GM19463 (cell line): ENCODE measurements at regions not wholly inside any gene's neighbourhood (a gene's known extent, or its start where the extent isn't known, plus 50 kb on each side); places are given as distances from the start of the nearest gene placed in this dataset.
"Not testable (repeated sequence)": the region's sequence is repeated elsewhere in the genome, so short reads cannot be mapped to it uniquely, and the experiment has no call there.

Source experiments
- ATAC-seq: cut with Tn5 transposase; IDR thresholded peaks from one replicate; pipeline ENCODE4 v1.9.1; 2021; ENCODE audit warnings: mild to moderate bottlenecking, moderate library complexity; ENCODE audit not compliant: unreplicated experiment

DNA sequence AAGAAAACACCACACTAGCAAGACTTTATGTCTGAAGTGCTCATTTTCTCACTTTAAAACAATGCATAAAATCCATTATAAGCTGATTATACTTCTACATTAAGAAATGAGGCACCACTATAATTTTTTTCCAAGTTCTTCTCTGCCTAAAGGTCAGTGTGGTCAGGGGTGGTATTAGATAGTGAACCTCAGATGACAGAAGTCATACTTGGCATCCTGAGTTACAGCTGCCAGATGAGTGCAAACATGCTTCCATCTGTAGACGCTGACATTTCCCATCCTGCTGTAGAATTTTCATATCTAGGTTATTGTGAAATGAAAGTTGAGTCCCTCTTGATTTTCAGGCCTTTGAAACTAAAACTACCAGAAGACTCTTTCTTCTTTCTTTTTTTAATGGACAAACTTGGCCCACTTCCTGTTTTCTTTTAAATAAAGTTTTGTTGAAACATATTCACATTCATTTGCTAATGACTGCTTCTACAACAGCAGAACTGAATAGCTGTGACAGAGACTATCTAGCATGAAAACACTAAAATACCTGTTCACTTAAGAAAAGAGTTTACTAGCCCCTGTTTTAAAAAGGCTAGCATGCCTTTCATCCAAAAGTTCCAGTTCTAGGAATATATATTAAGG lies 900.8 kb downstream of the XPNPEP1 start:
- no peak for ATAC-seq

DNA sequence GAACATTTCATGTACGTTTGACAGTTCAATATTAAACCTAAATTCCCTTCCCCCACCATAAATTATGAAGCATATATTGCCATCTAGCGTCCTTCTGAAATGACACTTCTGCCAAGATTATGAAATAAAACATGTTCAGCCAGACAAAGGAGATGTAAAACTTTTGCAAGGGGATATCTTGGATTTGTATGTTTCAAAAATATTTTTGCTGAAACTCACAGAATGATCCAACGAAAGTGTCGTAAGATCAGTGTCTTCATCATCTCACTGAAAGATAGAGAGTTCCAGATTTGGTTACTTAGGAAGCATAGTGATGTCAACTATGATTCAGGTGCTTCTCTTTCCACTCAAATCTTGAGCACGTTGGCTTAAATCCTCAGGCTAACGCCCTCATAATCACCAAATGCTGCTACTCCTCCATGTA lies 904.3 kb downstream of the XPNPEP1 start:
- no peak for ATAC-seq

DNA sequence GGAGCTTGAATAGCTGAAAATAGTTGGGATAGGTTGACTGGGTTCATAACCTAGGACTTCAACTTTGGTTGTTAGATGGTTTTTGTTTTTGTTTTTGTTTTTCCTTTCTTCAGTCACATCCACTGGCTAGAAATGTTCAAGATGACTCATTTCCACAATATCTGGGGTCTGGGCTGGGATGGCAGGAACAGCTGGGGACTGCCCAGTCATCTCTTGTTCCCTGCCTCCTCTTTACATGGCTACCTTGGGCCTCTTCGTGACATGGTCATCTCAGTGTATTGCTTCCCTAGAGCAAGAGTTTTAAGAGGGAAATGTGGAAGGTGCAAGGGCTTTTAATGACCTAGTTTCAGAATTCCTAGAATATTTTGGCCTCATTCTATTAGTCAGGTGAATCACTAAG lies 915.8 kb downstream of the XPNPEP1 start:
- no peak for ATAC-seq

DNA sequence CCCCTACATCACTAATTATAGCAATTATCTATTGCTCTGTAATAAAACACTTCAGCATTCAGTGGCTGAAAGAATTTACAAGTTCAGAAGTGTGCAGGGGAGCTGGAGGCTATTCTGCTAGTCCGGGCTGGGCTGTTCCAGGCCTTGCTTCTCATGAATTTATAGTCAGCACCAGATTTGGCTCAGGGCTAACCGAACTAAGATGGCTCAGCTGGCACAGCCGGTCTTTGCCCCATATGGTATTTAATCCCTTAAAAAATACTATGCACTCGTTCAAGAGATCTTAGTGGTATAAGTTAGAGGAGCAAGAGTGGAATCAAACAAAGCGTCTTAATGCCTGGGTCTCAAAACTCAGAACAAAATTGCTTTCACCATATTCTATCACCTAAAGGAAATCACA lies 932.9 kb downstream of the XPNPEP1 start:
- no peak for ATAC-seq

DNA sequence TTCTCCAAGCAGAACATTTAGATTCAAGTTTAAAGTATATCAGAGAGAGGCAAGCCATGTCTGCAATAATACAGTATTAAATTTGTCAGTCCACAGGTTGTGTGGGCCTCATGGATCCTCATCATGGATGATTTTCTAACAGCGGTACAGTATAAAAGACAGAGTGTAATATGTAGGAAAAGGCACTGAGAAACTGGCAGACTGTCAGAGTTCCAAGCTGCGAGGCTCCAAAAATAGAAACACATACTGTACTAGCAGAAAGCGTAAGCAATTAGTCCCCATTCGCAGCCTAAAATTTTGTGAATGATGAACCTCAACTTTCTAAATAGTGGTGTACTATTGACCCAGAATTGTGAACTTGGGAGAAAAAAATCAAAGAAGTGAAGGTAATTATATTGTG lies 933.3 kb downstream of the XPNPEP1 start:
- no peak for ATAC-seq

DNA sequence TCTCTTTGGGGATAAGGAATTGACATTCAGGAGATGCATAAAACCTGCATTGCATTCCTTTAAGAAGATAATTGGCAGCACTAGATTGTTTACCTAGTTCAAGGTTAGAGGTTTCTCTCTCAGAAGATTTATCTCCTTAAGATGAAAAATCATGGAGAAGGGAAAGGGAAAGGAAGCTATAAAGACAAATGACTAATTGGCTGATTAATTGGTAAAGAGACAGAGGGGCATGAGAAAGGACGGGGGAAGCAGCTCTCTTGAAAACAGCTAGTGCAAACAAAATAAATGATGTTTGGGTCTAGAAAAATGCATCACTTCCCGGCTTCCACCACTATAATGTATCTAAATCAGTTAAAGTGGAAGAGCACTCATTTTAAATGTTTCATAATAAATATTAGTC lies 941.2 kb downstream of the XPNPEP1 start:
- ATAC-seq, result no peak

DNA sequence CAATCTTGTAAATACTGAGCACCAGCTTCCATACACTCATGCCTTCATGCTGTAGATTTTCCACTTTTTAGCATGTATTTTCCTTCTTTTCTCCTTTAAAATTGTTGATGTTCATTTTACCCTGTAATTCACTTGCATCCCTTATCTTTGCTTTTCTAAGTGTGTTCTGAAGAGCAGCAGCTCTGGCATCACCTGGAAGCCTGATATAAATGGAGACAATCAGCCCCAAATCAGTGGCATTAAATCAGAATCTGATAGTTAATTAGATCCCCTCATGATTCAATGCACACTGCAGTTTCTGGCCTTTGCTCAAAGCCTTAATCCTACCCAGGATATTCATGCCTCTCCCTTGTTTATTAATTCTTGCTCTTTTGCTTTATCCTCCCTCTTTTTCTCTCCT lies 942.4 kb downstream of the XPNPEP1 start:
- ATAC-seq, result no peak

DNA sequence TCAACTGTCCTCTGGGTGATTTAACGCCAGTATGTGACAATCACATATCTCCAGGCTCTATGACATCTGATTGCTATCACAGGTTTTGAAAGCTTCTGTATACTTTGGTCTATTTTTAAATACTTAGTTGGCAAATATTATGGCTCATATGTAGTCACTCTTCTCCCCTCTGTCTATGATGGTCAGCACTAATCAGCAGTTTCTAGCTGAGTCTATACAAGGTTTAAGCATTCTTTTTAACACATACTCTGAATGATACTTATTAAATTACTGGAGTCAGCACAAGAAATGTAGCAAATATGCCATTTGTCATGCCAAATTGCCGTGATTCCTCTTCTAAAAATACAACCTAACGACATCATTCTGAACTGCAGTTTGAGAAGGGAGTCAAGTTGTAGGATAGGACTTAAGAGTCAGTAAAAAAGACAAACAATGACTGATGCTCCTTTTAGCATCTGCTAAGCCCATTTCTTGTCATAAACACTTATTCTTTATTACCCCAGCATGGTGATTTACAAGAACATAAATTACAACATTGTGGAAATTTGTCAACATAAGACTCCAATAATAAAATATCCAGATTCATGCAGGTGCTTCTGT lies 947.8 kb downstream of the XPNPEP1 start:
- ATAC-seq, result no peak

DNA sequence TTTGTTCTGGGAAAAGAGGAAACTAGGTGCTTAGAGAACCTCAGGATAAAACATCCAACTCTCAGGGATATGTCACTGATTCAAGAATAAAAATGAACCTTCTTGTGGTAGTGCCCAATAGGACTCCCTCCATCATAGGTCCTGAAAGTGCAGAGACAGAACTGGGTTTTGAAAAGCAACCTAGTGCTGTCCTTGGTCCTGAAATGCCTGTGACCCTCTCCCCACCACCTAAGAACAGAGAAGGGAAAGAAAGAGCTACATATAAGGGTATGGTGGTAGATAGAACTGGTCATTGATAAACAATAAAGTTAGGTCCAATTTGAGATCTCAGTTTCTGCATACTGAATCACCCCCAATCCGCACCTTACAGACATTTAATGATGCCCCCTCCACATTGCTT lies 953.3 kb downstream of the XPNPEP1 start:
- ATAC-seq, result no peak

DNA sequence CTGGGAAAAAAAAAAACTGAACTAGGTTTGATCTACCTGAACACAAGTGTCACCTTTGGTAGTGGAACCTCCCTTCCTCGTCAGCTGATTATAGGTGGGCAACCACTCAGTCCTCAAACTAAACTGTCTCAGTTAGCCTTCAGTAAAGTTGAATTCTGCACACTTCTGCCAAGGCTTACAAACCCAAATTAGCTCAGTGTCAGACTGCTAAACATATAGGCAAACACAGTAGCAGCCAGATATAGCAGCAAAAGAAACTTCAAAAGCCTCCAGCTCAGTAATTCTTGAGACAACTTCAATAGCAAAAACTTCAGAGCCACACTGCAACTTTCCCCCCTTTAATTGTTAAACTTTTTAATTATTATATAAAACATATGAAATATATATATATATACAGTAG lies 956.9 kb downstream of the XPNPEP1 start:
- no peak for ATAC-seq

DNA sequence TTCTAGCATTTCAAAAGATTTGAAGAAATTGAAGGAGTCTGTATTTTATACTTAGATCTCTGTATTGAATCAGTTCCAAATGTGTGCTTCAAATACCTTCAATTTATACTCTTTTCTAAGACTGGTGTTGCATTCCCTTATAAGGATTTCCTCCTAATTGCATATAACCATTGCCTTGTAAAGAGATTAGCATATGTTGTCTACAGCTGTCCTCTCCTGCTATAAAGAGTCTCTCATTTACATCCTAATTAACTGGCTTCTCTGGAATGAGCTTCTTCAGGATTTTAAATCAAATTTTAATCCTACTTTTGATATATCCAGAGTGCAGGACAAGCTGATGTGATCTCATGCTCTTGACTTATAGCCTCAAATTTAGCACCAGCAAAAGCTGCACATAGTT lies 957.3 kb downstream of the XPNPEP1 start:
- no peak for ATAC-seq

DNA sequence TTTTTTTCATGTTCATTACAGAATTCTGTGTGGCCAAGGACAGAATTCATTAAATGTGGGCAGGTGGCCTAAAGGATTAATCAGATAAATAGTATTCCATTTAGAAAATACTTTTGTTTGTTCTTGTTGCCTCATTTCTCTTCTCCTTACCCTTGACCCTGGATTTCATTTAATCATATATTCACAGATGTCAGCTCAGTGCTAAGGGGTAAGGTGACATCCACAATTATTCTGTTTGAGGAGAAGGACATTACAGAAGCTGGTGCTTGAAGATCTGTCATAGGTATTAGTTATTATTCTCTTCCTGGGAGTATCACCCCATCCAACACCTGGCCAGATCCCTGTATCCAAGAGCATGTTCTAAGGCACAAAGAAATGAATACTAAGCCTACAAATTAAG lies 961.1 kb downstream of the XPNPEP1 start:
- ATAC-seq, result no peak

DNA sequence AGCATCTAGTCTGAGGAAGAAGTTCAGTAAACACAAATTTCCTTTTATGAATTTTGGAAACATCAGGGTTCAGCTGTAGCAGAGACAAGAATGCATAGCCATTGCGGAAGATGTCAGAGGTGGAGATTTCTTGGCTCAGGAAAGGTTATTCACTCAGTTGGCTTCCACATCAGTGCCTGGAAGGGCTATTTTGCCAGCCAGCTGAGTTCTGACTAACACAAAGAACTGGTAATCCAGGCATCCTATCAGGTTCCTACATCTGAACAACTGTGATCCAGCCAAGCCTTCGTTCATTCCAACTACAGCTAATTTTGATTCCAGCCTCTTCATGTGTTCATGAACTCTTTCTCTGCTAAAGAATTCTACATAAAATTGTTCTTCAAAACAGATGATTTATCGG lies 965.6 kb downstream of the XPNPEP1 start:
- no peak for ATAC-seq

DNA sequence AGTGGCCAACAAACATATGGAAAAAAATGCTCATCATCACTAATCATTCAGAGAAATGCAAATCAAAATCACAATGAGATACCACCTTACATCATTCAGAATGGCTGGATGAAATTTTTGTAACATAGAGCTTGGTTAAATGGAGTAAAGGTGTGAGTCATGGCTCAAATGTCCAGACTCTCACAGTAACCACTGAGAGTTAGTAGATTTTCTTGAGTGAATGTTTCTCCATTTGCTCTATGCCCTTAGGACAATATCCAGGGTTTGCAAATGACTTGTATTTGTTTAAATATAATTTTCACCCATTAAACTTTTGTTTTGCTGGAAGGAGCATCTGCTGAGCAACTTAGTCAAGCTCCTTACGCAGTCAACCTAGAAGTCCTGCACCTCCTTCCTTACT lies 967.2 kb downstream of the XPNPEP1 start:
- ATAC-seq, result no peak

DNA sequence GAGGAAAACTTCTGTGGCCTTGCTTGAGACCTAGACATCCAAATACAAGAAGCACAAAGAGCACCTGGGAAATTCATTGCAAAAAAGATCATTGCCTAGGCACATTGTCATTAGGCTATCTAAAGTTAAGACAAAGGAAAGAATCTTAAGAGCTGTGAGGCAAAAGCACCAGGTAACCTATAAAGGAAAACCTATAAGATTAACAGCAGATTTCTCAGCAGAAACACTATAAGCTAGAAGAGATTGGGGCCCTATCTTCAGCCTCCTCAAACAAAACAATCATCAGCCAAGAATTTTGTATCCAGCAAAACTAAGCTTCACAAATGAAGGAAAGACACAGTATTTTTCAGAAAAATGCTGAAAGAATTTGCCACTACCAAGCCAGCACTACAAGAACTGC lies 1003.3 kb downstream of the XPNPEP1 start:
- ATAC-seq, result not testable (repeated sequence)

DNA sequence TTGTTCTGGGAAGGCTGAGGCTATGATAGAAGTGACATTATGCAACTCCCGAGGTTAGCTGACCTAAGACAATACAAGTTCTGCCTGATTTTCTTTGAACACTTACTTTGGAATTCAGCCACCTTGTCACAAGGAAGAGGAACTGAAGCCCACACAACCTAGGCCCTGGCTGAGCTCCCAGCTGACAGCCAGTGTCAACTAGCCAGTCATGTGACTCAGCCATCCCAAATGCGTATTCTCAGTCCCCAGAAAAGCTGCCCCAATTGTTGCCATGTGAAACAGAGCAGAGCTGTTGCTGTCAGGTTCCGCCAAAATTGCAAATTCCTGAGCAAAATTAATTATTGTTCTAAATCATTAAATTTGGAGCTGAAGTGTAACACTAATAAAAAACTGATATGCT lies 1010.0 kb downstream of the XPNPEP1 start:
- ATAC-seq, result no peak

DNA sequence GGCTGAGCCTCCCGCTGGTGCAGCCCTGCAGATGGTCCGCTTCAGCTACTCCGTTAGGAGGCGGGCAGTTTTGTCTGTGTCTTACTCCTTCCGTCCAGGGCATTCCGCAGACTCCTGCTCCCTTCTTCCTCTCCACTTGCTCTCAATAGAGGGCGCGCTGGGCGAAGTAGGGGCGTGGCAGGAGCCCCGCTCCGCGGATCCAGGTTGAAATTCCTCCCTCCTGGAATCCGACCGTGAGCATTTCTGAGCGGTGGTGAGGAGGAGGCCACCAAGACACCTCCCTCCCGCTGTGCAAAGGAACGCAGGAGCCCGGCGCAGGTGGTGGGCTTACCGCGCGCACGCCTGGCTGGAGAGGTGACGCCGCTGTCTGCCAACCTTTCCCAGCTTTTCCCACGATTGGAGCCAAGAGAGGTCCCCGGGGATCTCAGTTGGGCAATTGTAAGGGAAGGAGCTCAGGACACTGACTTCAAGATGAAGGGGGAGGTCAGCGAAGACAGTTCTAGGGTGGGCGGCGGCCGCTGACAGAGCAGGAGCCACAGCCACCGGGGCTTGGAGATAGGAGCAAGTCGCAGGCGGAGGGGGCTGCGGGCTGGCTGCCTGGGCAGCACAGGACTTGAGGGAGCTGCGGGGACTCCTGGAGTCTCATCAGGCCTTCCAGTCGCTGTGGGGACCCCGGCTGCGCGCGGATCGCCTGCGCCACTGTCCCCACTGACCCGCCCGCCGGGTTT lies 1011.3 kb downstream of the XPNPEP1 start:
- ATAC-seq, result peak; percentile 84

DNA sequence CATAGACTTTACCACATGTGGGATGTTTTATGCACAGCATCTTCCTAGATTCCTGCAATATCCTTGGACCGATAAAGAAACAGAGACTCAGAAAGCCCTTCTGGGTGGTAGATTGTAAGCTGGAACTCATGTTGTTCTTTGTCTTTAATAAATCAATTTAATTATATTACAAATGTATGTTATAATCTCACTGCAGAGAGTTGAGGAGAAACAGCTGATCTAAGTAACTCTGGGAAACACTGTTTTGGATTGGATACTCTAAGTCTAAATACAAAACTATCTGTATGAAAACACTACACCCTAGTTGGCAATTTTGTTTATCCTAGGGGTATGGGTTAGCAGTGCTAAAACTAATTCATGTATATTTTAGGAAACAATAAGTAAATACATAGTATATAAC lies 1015.2 kb downstream of the XPNPEP1 start:
- ATAC-seq, result no peak

DNA sequence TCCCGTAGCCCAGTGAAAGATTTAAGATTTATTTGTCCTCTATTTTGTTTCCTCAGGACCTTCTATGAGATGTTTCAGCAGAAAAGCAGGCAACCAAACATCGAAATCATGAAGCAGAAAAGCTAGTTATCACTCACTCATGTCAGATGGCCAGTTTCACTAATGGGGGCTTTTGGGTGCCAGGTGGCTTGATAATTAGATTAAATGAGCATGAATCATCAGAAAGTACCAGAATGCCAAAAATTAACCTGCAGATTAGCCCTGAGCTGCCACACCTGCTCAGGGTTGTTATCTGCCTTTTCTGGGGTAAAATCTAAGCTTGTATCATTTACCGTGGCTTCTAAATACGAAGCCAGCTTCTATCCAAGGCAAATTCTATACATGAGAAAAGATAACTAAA lies 1017.5 kb downstream of the XPNPEP1 start:
- ATAC-seq, result no peak

DNA sequence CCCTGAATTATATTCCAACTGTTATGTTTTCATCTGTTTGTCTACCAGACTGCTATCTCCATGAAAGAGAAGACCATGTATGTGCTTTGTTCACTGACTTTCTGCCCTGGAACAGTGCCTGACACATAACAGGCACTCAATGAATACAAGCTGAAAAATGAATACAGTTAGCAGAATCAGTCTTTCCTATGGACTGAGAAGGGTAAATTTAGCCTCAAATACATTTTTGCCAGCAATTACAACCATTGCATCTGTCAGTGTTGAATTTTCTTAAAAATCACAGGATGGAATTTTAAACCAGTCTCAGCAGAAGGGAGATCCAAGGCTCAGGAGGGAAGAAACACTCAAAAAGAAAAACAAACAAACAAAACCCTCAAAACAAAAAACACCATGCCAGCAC lies 1018.1 kb downstream of the XPNPEP1 start:
- no peak for ATAC-seq

DNA sequence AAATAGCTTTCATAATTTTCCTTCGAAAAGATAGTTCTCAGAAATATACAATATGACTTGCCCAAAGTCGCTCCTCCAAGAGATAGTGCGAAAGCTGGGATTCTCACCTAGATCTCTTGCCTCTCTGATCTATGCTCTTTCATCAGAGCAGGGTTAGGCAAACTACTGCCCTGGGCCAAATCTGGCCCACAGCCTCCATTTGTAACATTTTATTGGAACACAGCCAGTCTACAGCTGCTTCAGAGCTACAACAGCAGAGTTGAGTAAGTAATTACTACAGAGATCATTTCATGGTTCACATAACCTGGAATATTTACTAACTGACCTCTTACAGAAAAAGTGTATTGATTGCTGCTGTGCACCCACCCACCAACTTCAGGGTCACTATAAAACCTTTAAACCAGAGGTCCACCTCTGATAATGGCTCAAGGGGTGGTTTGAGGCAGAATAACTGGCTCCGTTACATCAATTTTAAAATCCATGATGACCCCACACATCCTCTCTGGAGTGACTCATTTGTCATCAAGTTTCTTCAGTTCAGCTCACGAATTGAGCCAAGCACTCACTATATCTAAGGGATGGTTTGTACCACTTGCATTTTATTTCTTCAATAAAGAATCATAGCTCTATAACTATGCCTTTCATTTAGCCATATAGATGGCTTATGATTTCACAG lies 1019.0 kb downstream of the XPNPEP1 start:
- ATAC-seq, result no peak
